ENCODE measurements at regions not wholly inside any gene's neighbourhood (a gene's known extent, or its start where the extent isn't known, plus 50 kb on each side); places are given as distances from the start of the nearest gene placed in this dataset.

GRCh38 chrX:143304518-143304917, 212.8 kb downstream of the SPANXN3 start:
- TF ChIP-seq CTCF (IDR thresholded peaks at IDR 0.05; ENCODE audit: insufficient read depth, low read length), result no peak
- no peak for TF ChIP-seq REST (IDR thresholded peaks at IDR 0.05; ENCODE audit: insufficient replicate concordance, low read depth)
- no peak for TF ChIP-seq GABPA (IDR thresholded peaks at IDR 0.05; ENCODE audit: low read depth)
- TF ChIP-seq POLR2AphosphoS5 (IDR thresholded peaks at IDR 0.05; ENCODE audit: low read depth), result no peak
